ENCODE measurements at regions not wholly inside any gene's neighbourhood (a gene's known extent, or its start where the extent isn't known, plus 50 kb on each side); places are given as distances from the start of the nearest gene placed in this dataset.
"Not testable (repeated sequence)": the region's sequence is repeated elsewhere in the genome, so short reads cannot be mapped to it uniquely, and the experiment has no call there.

GRCh38 chr9:92242260-92243136 is 51.0 kb downstream of the IARS1 start:
- DNase-seq = peak; percentile 25

- DNase-seq = no peak
Observed at GRCh38 chr9:92236915-92237314, 56.6 kb downstream of the IARS1 start.

GRCh38 chr9:92236465-92236864 is 57.0 kb downstream of the IARS1 start:
- DNase-seq = no peak

GRCh38 chr9:92234514-92234913 is 59.0 kb downstream of the IARS1 start:
- DNase-seq = no peak

GRCh38 chr9:92232190-92232589 is 61.3 kb downstream of the IARS1 start:
- no peak for DNase-seq

GRCh38 chr9:92228628-92229027 is 64.9 kb downstream of the IARS1 start:
- DNase-seq = no peak

GRCh38 chr9:92224177-92224576 is 69.3 kb downstream of the IARS1 start:
- DNase-seq = no peak

GRCh38 chr9:92223758-92224157 is 69.7 kb downstream of the IARS1 start:
- DNase-seq = no peak

- DNase-seq = no peak
Observed at GRCh38 chr9:92208693-92209524, 84.6 kb downstream of the IARS1 start.

- no peak for DNase-seq
Observed at GRCh38 chr9:92206488-92206887, 87.0 kb downstream of the IARS1 start.

- not testable (repeated sequence) for DNase-seq
Observed at GRCh38 chr9:92203887-92204286, 88.7 kb upstream of the SPTLC1 start.

- DNase-seq = not testable (repeated sequence)
Observed at GRCh38 chr9:92198237-92198636, 83.0 kb upstream of the SPTLC1 start.

- DNase-seq = no peak
Observed at GRCh38 chr9:92196909-92197308, 81.7 kb upstream of the SPTLC1 start.

- DNase-seq = no peak
Observed at GRCh38 chr9:92196400-92196799, 81.2 kb upstream of the SPTLC1 start.

GRCh38 chr9:92191801-92192200 is 76.6 kb upstream of the SPTLC1 start:
- DNase-seq = no peak

GRCh38 chr9:92190536-92190790 is 75.2 kb upstream of the SPTLC1 start:
- no peak for DNase-seq

GRCh38 chr9:92189782-92190535 is 74.7 kb upstream of the SPTLC1 start:
- DNase-seq = no peak

- no peak for DNase-seq
Observed at GRCh38 chr9:92188969-92189781, 74.0 kb upstream of the SPTLC1 start.

- no peak for DNase-seq
Observed at GRCh38 chr9:92187989-92188714, 72.9 kb upstream of the SPTLC1 start.

- no peak for DNase-seq
Observed at GRCh38 chr9:92187390-92187789, 72.2 kb upstream of the SPTLC1 start.

- no peak for DNase-seq
Observed at GRCh38 chr9:92186631-92187030, 71.4 kb upstream of the SPTLC1 start.
